DND-41 (cell line): ENCODE measurements at regions not wholly inside any gene's neighbourhood (a gene's known extent, or its start where the extent isn't known, plus 50 kb on each side); places are given as distances from the start of the nearest gene placed in this dataset.

Source experiments
- ATAC-seq: fragments of 200-7000 bp; cut with Tn5 transposase; 3 replicates; pipeline ENCODE4 v1.9.1; 2021; ENCODE audit warnings: low read depth; ENCODE audit not compliant: insufficient read depth
- DNase-seq: peaks from one replicate; pipeline ENCODE4 v3.0.0-alpha.2; 2020
- H2AFZ ChIP-seq: 2 replicates; pipeline ENCODE4 v1.6.0; 2012; ENCODE audit warnings: low read depth, low read length
- H3K27ac ChIP-seq: 2 replicates; pipeline ENCODE4 v1.5.1; 2012; ENCODE audit warnings: low read length, inconsistent platforms
- H3K27me3 ChIP-seq: fragments of 200-600 bp; sonication (generic); 2 replicates; pipeline ENCODE4 v1.6.0; 2012; ENCODE audit warnings: low read length, mild to moderate bottlenecking, inconsistent platforms; ENCODE audit not compliant: insufficient read depth, poor library complexity
- H3K36me3 ChIP-seq: 2 replicates; pipeline ENCODE4 v1.5.1; 2012; ENCODE audit warnings: low read length, inconsistent platforms; ENCODE audit not compliant: insufficient read depth
- H3K4me1 ChIP-seq: 2 replicates; pipeline ENCODE4 v1.5.1; 2012; ENCODE audit warnings: mild to moderate bottlenecking, low read length; ENCODE audit not compliant: insufficient read depth
- H3K4me2 ChIP-seq: 2 replicates; pipeline ENCODE4 v1.6.0; 2012; ENCODE audit warnings: mild to moderate bottlenecking, moderate library complexity, low read length, inconsistent platforms; ENCODE audit not compliant: insufficient read depth
- H3K4me3 ChIP-seq, 2 experiments: fragments of 200-600 bp in 1 of 2; shearing (Covaris generic) in 1 of 2; 2 replicates each; pipeline ENCODE4 v1.5.1; 2012 to 2016; ENCODE audit warnings: inconsistent platforms in 2 of 2, low read length in 2 of 2, mild to moderate bottlenecking in 2 of 2, low read depth in 1 of 2, moderate library complexity in 1 of 2
- H3K79me2 ChIP-seq: 2 replicates; pipeline ENCODE4 v1.6.0; 2012; ENCODE audit warnings: low read length, inconsistent platforms; ENCODE audit not compliant: insufficient read depth
- H3K9ac ChIP-seq: 2 replicates; pipeline ENCODE4 v1.6.0; 2012; ENCODE audit warnings: low read depth, mild to moderate bottlenecking, inconsistent platforms, low read length, moderate library complexity
- H3K9me3 ChIP-seq: 2 replicates; pipeline ENCODE4 v1.5.1; 2012; ENCODE audit warnings: low read length, moderate library complexity, mild to moderate bottlenecking, inconsistent platforms; ENCODE audit not compliant: insufficient read depth, severe bottlenecking
- H4K20me1 ChIP-seq: 2 replicates; pipeline ENCODE4 v1.6.0; 2012; ENCODE audit warnings: low read length; ENCODE audit not compliant: insufficient read depth
- CTCF ChIP-seq: IDR thresholded peaks from 2 replicates; pipeline ENCODE4 v1.5.1; 2012; ENCODE audit warnings: borderline replicate concordance, low read length, moderate library complexity, mild to moderate bottlenecking; ENCODE audit not compliant: poor library complexity, severe bottlenecking; ENCODE audit errors: extremely low read depth
- EZH2 ChIP-seq: IDR thresholded peaks from 3 replicates; pipeline ENCODE4 v1.6.1; 2012; ENCODE audit warnings: borderline replicate concordance, low read depth, mild to moderate bottlenecking, moderate library complexity, low read length, inconsistent platforms; ENCODE audit not compliant: severe bottlenecking

GRCh38 chr9:22916148-22916547 is 469.5 kb downstream of the DMRTA1 start:
- H3K27ac ChIP-seq = no peak overlapping the region
- no peaks in the 10 kb centered on the region for H3K36me3 ChIP-seq
- H3K79me2 ChIP-seq = no peaks in the 10 kb centered on the region
- DNase-seq (no peak), ATAC-seq (no peak)
- no peak for TF ChIP-seq EZH2
- H4K20me1 ChIP-seq = no peaks in the 10 kb centered on the region
- no peaks in the 10 kb centered on the region for H3K27me3 ChIP-seq
- H3K9me3 ChIP-seq = no peaks in the 10 kb centered on the region
- H2AFZ ChIP-seq = no peak overlapping the region
- H3K4me1 ChIP-seq = no peaks in the 10 kb centered on the region
- no peak overlapping the region for H3K9ac ChIP-seq
- no peak overlapping the region for H3K4me2 ChIP-seq
- no peak overlapping the region for H3K4me3 ChIP-seq

- ATAC-seq = no peak
- no peaks in the 10 kb centered on the region for H3K27me3 ChIP-seq
- H3K9ac ChIP-seq = no peak overlapping the region
- no peaks in the 10 kb centered on the region for H4K20me1 ChIP-seq
- no peaks in the 10 kb centered on the region for H3K79me2 ChIP-seq
- no peak overlapping the region for H3K4me3 ChIP-seq
- no peak overlapping the region for H3K27ac ChIP-seq
- TF ChIP-seq EZH2 = no peak
- no peak for TF ChIP-seq CTCF
- H3K9me3 ChIP-seq = no peaks in the 10 kb centered on the region
- no peaks in the 10 kb centered on the region for H3K4me1 ChIP-seq
- no peak overlapping the region for H2AFZ ChIP-seq
- H3K4me2 ChIP-seq = no peak overlapping the region
- DNase-seq = no peak
- no peaks in the 10 kb centered on the region for H3K36me3 ChIP-seq
Observed at GRCh38 chr9:22919423-22919822, 472.8 kb downstream of the DMRTA1 start.

- H3K9me3 ChIP-seq = no peaks in the 10 kb centered on the region
- no peak for ATAC-seq
- H3K27ac ChIP-seq = no peak overlapping the region
- no peak overlapping the region for H3K4me3 ChIP-seq
- H2AFZ ChIP-seq = no peak overlapping the region
- no peak overlapping the region for H3K9ac ChIP-seq
- no peaks in the 10 kb centered on the region for H4K20me1 ChIP-seq
- no peak overlapping the region for H3K4me2 ChIP-seq
- TF ChIP-seq CTCF (no peak), EZH2 (no peak)
- no peaks in the 10 kb centered on the region for H3K36me3 ChIP-seq
- no peaks in the 10 kb centered on the region for H3K27me3 ChIP-seq
- H3K4me1 ChIP-seq = no peaks in the 10 kb centered on the region
- no peak for DNase-seq
- H3K79me2 ChIP-seq = no peaks in the 10 kb centered on the region
Observed at GRCh38 chr9:22921742-22922141, 475.1 kb downstream of the DMRTA1 start.

DNA sequence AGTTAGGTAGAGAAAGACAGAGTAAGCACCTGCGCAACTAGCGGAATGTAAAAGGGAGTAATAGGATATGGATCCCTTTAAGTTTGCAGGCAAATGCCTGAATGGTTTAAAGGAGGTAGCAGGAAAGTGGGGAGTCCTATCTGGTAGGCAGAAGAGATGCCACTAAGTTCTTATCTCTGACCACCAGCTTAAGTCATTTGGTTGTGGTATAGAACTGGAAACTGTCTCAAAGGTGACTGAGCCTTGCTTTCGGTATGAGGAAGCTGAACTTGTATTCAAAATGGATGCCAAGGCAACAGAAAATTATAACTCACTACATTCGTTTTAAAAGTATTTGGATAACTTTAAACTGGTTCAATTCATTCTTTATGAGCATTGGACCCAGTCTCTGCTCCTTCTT is 475.6 kb downstream of the DMRTA1 start:
- Histone ChIP-seq H3K9ac (no peak overlapping the region), H2AFZ (no peak overlapping the region), H3K27me3 (no peaks in the 10 kb centered on the region), H3K4me3 (no peak overlapping the region), H3K79me2 (no peaks in the 10 kb centered on the region), H3K4me1 (no peaks in the 10 kb centered on the region), H3K4me2 (no peak overlapping the region), H3K36me3 (no peaks in the 10 kb centered on the region), H3K27ac (no peak overlapping the region), H4K20me1 (no peaks in the 10 kb centered on the region), H3K9me3 (no peaks in the 10 kb centered on the region)
- TF ChIP-seq EZH2 (no peak), CTCF (no peak)
- DNase-seq = no peak
- no peak for ATAC-seq
